ENCODE measurements at regions not wholly inside any gene's neighbourhood (a gene's known extent, or its start where the extent isn't known, plus 50 kb on each side); places are given as distances from the start of the nearest gene placed in this dataset.

DNA sequence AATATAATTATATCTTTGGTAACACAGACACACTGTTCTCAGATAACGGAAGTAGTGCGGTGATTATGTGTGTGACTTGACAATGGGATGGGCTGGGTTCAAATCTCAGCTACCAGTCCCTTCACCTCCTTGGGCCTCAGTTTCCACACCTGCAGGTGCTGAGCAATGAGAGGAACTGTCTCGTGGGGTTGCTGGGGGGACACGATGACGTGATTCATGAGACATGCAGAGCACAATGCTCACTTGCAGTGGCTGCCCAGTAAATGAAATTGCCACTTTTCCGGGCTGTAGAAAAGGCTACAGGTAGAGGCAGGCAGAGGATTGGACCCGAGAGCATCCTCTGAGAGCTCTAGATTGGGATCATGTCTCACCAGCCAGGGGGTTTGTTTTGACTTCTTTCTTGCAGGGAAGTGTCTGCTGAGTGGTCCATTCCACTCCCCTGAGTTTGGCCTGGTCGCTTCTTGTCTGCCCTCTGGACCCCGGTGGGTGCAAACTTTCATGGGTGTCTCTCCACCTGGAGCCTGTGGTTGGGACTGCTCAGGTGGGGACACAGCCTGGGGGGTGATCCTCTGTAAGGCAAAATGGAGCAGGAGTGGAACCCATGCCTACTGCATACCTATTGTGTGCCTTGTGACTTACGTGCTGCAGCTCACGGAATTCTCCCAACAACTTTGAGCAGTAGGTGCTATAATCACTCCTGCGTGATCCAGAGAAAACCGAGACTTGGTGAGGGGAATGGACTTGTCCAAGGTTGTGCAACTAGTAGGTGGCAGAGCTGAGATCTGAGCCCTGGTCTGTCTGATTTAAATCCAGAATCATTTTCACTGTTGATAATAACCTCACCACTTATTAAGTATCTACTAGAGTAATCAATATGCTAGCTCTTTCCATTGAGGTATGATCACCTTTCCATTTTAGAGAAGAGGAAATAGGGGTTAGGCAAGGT, 147.2 kb downstream of the CEBPB start:
- ChIA-PET POLR2A (interaction anchor here (1.4 to 2.4 kb wide), 3 partner anchors 11 to 67 kb away, joined by 4 to 16 read pairs (median 11); no protein-coding TSS in a partner anchor), CTCF (interaction anchor here (0.8 to 4.7 kb wide), 21 partner anchors 9 to 217 kb away, joined by 3 to 19 read pairs (median 4); no protein-coding TSS in a partner anchor)
- peak overlapping the region in 1 of 2 experiments; percentile 75 for H3K27ac ChIP-seq (ENCODE audit: insufficient read depth in 1 of 2, low read depth in 1 of 2, low read length in 2 of 2, poor library complexity in 1 of 2, severe bottlenecking in 2 of 2)
- H3K9me3 ChIP-seq (ENCODE audit: control extremely low read depth in 1 of 5, control insufficient read depth in 4 of 5, insufficient read depth in 2 of 5, low read depth in 1 of 5, low read length in 4 of 5): no peaks in the 10 kb centered on the region
- peak overlapping the region in 1 of 7 experiments; percentile 57 for H3K4me3 ChIP-seq (ENCODE audit: control insufficient read depth in 1 of 7, extremely low read depth in 1 of 7, insufficient read depth in 4 of 7, low read depth in 2 of 7, low read length in 6 of 7)
- no peak for DNase-seq
- peaks cover 0 to 5% (median 0%) of the 10 kb centered on the region in 5 experiments for H3K27me3 ChIP-seq (replicated peaks in 2 of 5; ENCODE audit: control insufficient read depth in 4 of 5, insufficient read depth in 5 of 5, low read length in 4 of 5)
- no peaks in the 10 kb centered on the region for H3K36me3 ChIP-seq (ENCODE audit: control insufficient read depth in 4 of 4, insufficient read depth in 4 of 4, low read length in 3 of 4)
- 92% methylated on average over 11 of the region's 13 CpGs for WGBS (ENCODE audit: insufficient coverage)
- H3K4me1 ChIP-seq (ENCODE audit: control extremely low read depth in 1 of 4, control insufficient read depth in 4 of 4, insufficient read depth in 4 of 4, low read length in 3 of 4): peaks cover 8 to 53% (median 43%) of the 10 kb centered on the region in 4 experiments

- peak; percentile 85 to 99 (median 97) for DNase-seq
- POLR2A ChIA-PET: interaction anchor here (1.0 to 2.4 kb wide), 4 partner anchors 10 to 68 kb away, joined by 3 to 16 read pairs (median 8); no protein-coding TSS in a partner anchor
Observed at GRCh38 chr20:50338479-50339391, 148.1 kb downstream of the CEBPB start.

GRCh38 chr20:50339466-50339901, 148.9 kb downstream of the CEBPB start:
- ChIA-PET CTCF (interaction anchor here (1.0 to 4.7 kb wide), 10 partner anchors 8 to 152 kb away, joined by 3 to 19 read pairs (median 6); no protein-coding TSS in a partner anchor), POLR2A (interaction anchor here (0.6 to 2.4 kb wide), 5 partner anchors 9 to 123 kb away, joined by 3 to 16 read pairs (median 4); no protein-coding TSS in a partner anchor)
- Histone ChIP-seq H3K4me3 (ENCODE audit: control insufficient read depth in 1 of 7, extremely low read depth in 1 of 7, insufficient read depth in 4 of 7, low read depth in 2 of 7, low read length in 6 of 7) (peak overlapping the region in 3 of 7 experiments; percentile 26 to 57 (median 35)), H3K27me3 (replicated peaks in 2 of 5; ENCODE audit: control insufficient read depth in 4 of 5, insufficient read depth in 5 of 5, low read length in 4 of 5) (peaks cover 0 to 5% (median 0%) of the 10 kb centered on the region in 5 experiments), H3K9me3 (ENCODE audit: control extremely low read depth in 1 of 5, control insufficient read depth in 4 of 5, insufficient read depth in 2 of 5, low read depth in 1 of 5, low read length in 4 of 5) (no peaks in the 10 kb centered on the region), H3K36me3 (ENCODE audit: control insufficient read depth in 4 of 4, insufficient read depth in 4 of 4, low read length in 3 of 4) (no peaks in the 10 kb centered on the region), H3K27ac (ENCODE audit: insufficient read depth in 1 of 2, low read depth in 1 of 2, low read length in 2 of 2, poor library complexity in 1 of 2, severe bottlenecking in 2 of 2) (peak overlapping the region in 1 of 2 experiments; percentile 75), H3K4me1 (ENCODE audit: control extremely low read depth in 1 of 4, control insufficient read depth in 4 of 4, insufficient read depth in 4 of 4, low read length in 3 of 4) (peaks cover 8 to 53% (median 45%) of the 10 kb centered on the region in 4 experiments)
- 50% methylated on average over 1 of the region's 3 CpGs for WGBS (ENCODE audit: insufficient coverage)
- no peak for DNase-seq

More at GRCh38 chr20:50338479-50339391, 148.1 kb downstream of the CEBPB start:
- Histone ChIP-seq H3K9me3 (ENCODE audit: control extremely low read depth in 1 of 5, control insufficient read depth in 4 of 5, insufficient read depth in 2 of 5, low read depth in 1 of 5, low read length in 4 of 5) (no peaks in the 10 kb centered on the region), H3K4me3 (ENCODE audit: control insufficient read depth in 1 of 7, extremely low read depth in 1 of 7, insufficient read depth in 4 of 7, low read depth in 2 of 7, low read length in 6 of 7) (peak overlapping the region in 4 of 7 experiments; percentile 11 to 57 (median 30)), H3K27ac (ENCODE audit: insufficient read depth in 1 of 2, low read depth in 1 of 2, low read length in 2 of 2, poor library complexity in 1 of 2, severe bottlenecking in 2 of 2) (peak overlapping the region in 1 of 2 experiments; percentile 75), H3K36me3 (ENCODE audit: control insufficient read depth in 4 of 4, insufficient read depth in 4 of 4, low read length in 3 of 4) (no peaks in the 10 kb centered on the region), H3K27me3 (replicated peaks in 2 of 5; ENCODE audit: control insufficient read depth in 4 of 5, insufficient read depth in 5 of 5, low read length in 4 of 5) (peaks cover 0 to 5% (median 0%) of the 10 kb centered on the region in 5 experiments), H3K4me1 (ENCODE audit: control extremely low read depth in 1 of 4, control insufficient read depth in 4 of 4, insufficient read depth in 4 of 4, low read length in 3 of 4) (peaks cover 8 to 53% (median 45%) of the 10 kb centered on the region in 4 experiments)
- CTCF ChIA-PET: interaction anchor here (0.8 to 4.7 kb wide), 21 partner anchors 8 to 218 kb away, joined by 3 to 19 read pairs (median 4); no protein-coding TSS in a partner anchor
- WGBS (ENCODE audit: insufficient coverage): 5% methylated on average over 3 of the region's 12 CpGs

DNA sequence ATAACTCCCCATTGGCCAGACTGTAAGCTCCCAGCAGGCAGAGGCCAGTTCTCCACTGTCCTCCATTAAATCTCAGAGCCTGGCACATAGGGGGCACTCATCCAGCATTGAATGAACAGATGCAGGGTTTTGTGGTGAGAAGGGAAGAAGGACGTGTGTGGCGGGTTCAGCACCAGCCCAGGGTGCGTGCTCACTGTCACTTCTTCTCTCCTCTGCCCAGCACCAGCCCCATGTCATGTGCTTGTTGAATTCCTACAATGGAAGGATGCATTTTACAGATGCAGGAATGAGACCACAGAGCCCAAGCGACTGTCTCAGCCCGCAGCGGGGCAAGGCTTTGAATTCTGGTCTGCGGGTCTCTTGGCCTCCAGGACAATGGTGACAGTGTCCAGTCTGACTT, 149.9 kb downstream of the CEBPB start:
- Histone ChIP-seq H3K27me3 (replicated peaks in 2 of 5; ENCODE audit: control insufficient read depth in 4 of 5, insufficient read depth in 5 of 5, low read length in 4 of 5) (peaks cover 0 to 8% (median 0%) of the 10 kb centered on the region in 5 experiments), H3K27ac (ENCODE audit: insufficient read depth in 1 of 2, low read depth in 1 of 2, low read length in 2 of 2, poor library complexity in 1 of 2, severe bottlenecking in 2 of 2) (no peak overlapping the region), H3K4me1 (ENCODE audit: control extremely low read depth in 1 of 4, control insufficient read depth in 4 of 4, insufficient read depth in 4 of 4, low read length in 3 of 4) (peaks cover 8 to 60% (median 48%) of the 10 kb centered on the region in 4 experiments), H3K4me3 (ENCODE audit: control insufficient read depth in 1 of 7, extremely low read depth in 1 of 7, insufficient read depth in 4 of 7, low read depth in 2 of 7, low read length in 6 of 7) (no peak overlapping the region), H3K36me3 (ENCODE audit: control insufficient read depth in 4 of 4, insufficient read depth in 4 of 4, low read length in 3 of 4) (no peaks in the 10 kb centered on the region), H3K9me3 (ENCODE audit: control extremely low read depth in 1 of 5, control insufficient read depth in 4 of 5, insufficient read depth in 2 of 5, low read depth in 1 of 5, low read length in 4 of 5) (no peaks in the 10 kb centered on the region)
- 100% methylated on average over 4 of the region's 7 CpGs for WGBS (ENCODE audit: insufficient coverage)
- POLR2A ChIA-PET: no interaction called here
- peak in 1 of 3 donors; percentile 36 for DNase-seq
- CTCF ChIA-PET: interaction anchor here (1.0 to 4.7 kb wide), 6 partner anchors 12 to 153 kb away, joined by 3 to 19 read pairs (median 4); no protein-coding TSS in a partner anchor

- 94% methylated on average over 9 of the region's 9 CpGs for WGBS (ENCODE audit: insufficient coverage)
- no peak for DNase-seq
- Histone ChIP-seq H3K4me3 (ENCODE audit: control insufficient read depth in 1 of 7, extremely low read depth in 1 of 7, insufficient read depth in 4 of 7, low read depth in 2 of 7, low read length in 6 of 7) (no peak overlapping the region), H3K9me3 (ENCODE audit: control extremely low read depth in 1 of 5, control insufficient read depth in 4 of 5, insufficient read depth in 2 of 5, low read depth in 1 of 5, low read length in 4 of 5) (no peaks in the 10 kb centered on the region), H3K4me1 (ENCODE audit: control extremely low read depth in 1 of 4, control insufficient read depth in 4 of 4, insufficient read depth in 4 of 4, low read length in 3 of 4) (peaks cover 8 to 65% (median 53%) of the 10 kb centered on the region in 4 experiments), H3K36me3 (ENCODE audit: control insufficient read depth in 4 of 4, insufficient read depth in 4 of 4, low read length in 3 of 4) (no peaks in the 10 kb centered on the region), H3K27ac (ENCODE audit: insufficient read depth in 1 of 2, low read depth in 1 of 2, low read length in 2 of 2, poor library complexity in 1 of 2, severe bottlenecking in 2 of 2) (no peak overlapping the region), H3K27me3 (replicated peaks in 2 of 5; ENCODE audit: control insufficient read depth in 4 of 5, insufficient read depth in 5 of 5, low read length in 4 of 5) (peaks cover 0 to 8% (median 0%) of the 10 kb centered on the region in 5 experiments)
- ChIA-PET CTCF (interaction anchor here (0.9 to 4.7 kb wide), 6 partner anchors 13 to 124 kb away, joined by 3 to 19 read pairs (median 4); no protein-coding TSS in a partner anchor), POLR2A (no interaction called here)
Observed at GRCh38 chr20:50341050-50341449, 150.4 kb downstream of the CEBPB start.

All from common myeloid progenitor, CD34-positive (primary cell).